HG03442 (cell line): ENCODE measurements at regions not wholly inside any gene's neighbourhood (a gene's known extent, or its start where the extent isn't known, plus 50 kb on each side); places are given as distances from the start of the nearest gene placed in this dataset.

Experiments
- ATAC-seq: cut with Tn5 transposase; IDR thresholded peaks from one replicate; pipeline ENCODE4 v1.9.1; 2021; ENCODE audit warnings: mild to moderate bottlenecking, moderate library complexity; ENCODE audit not compliant: unreplicated experiment

DNA sequence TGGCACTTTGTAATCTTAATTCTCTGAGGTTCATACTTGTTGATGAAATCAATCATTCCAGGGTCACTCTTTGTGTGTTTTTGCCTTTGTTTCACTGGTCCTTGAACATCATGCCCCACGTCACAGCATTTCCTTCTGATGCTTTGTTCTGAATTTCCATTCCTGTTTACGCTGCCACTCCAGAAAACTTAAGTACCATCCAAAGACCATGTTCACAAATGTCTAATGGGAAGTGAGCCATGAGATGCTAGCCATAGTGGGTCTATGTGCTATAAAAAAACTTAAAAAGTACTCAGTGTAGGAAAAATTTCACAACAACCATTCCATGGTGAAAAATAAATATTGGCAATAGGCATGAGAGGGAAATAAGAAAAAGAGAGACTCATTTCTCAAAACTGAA, 232.0 kb downstream of the IBTK start:
- no peak for ATAC-seq

GRCh38 chr6:82015043-82015442, 232.5 kb downstream of the IBTK start:
- no peak for ATAC-seq

- ATAC-seq: no peak
These were observed 233.7 kb downstream of the IBTK start for GRCh38 chr6:82013561-82014530.

GRCh38 chr6:82006027-82006738, 241.4 kb downstream of the IBTK start:
- peak; percentile 85 for ATAC-seq

DNA sequence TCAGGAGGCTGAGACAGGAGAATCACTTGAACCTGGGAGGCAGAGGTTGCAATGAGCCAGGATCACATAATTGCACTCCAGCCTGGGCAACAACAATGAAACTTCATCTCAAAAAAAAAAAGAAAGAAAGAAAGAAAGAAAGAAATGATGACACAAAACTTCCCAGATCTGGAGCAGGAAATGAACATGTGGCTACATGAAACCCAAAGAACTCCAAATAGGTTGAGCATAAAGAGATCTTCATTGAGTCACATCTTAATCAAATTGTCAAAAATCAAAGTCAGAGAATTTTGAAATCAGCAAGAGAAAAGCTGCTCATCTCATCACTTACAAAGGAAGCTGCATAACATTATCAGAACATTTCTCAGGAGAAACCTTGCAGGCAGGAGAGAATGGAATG, 247.0 kb downstream of the IBTK start:
- ATAC-seq: no peak

- ATAC-seq: no peak
These were observed 247.3 kb upstream of the TENT5A start for GRCh38 chr6:81999826-82000225.

GRCh38 chr6:81999270-81999669, 246.8 kb upstream of the TENT5A start:
- no peak for ATAC-seq

DNA sequence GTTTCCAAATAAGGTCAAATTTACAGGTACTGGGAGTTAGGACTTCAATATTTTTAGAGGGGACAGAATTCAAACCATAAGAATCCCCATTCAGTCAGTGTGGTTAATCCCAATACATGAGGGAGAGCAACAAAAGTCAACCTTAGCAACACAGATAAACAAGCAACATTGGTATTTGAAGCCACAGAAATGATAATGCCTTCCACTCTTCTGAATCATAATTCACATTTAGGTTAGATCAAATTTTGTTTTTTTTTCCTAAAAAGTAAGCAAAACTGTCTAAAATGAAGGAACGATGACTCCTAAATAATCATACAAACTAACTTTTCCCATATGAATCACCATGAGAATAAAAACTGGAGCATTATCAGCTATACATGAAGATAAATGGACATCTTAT, 246.0 kb upstream of the TENT5A start:
- ATAC-seq: no peak

DNA sequence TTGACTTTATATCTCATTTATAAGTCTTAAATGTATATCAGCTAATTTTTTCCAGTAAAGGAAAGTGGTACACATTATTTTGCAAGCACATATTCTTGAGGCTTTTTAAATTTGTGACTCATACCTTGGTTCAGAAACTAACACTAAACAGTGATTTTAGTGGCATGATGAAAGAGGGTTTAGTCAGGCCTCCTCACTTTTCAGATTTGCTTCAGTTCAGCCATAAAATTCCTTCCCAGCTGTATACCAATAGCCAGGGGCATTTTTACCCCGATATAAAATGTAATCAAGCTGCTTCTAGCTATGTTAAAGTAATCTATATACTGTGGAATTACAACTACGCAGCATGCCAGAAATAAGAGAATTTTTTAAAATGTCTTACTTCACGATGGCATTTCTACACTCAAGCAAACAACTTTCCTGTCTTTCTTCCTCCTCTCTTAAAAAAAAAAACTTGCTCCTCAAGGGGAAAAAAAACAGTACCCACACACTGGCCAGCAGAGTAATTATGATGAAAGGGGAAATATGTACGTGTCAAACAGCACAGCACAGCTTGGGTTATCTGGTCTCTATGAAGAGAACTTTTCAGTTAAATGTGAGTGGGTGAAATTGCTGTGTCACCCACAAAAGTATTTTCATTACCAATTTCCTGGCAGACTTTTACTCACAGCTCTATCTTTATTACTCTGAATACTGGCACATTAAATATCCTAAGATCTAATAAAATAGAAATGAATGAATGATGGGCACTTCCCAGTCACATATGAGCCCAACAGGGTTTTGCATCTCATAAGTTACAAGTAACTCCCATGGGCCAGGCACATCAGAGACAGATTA, 244.8 kb upstream of the TENT5A start:
- ATAC-seq: peak; percentile 81

GRCh38 chr6:81996414-81996813, 243.9 kb upstream of the TENT5A start:
- ATAC-seq: peak; percentile 74

- ATAC-seq: no peak
These were observed 243.2 kb upstream of the TENT5A start for GRCh38 chr6:81995548-81996289.

DNA sequence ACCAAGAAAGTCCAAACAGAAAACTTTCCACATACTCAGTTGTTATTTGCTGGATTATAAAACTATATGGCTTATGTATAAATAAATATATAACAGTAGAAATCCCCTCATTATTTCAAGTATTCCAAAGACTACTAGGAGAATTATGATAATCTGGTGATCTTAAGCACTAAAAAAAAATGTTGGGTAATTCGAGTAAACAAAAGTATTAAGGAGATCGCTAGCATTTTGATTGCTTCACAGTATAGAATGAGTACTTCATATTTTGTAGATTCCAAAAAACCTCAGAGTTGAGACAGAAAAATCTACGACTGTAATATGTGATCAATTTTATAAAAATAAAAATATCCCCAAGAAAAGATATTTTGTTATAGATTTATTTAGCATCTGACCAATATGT, 236.4 kb upstream of the TENT5A start:
- no peak for ATAC-seq

- ATAC-seq: no peak
These were observed 236.0 kb upstream of the TENT5A start for GRCh38 chr6:81988446-81988845.

DNA sequence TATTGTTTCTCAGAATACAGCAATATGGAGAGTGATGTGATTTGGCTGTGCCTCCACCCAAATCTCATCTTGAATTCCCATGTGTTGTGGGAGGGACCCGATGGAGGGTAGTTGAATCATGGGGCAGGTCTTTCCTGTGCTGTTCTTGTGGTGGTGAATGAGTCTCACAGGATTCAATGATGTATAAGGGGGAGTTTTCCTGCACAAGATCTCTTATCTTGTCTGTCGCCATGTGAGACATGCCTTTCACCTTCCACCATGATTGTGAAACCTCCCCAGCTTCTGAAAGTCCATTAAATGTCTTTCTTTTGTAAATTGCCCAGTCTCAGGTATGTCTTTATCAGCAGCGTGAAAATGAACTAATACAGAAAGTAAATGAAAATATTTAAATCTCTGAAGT, 234.8 kb upstream of the TENT5A start:
- no peak for ATAC-seq

- no peak for ATAC-seq
These were observed 232.7 kb upstream of the TENT5A start for GRCh38 chr6:81985191-81985590.

DNA sequence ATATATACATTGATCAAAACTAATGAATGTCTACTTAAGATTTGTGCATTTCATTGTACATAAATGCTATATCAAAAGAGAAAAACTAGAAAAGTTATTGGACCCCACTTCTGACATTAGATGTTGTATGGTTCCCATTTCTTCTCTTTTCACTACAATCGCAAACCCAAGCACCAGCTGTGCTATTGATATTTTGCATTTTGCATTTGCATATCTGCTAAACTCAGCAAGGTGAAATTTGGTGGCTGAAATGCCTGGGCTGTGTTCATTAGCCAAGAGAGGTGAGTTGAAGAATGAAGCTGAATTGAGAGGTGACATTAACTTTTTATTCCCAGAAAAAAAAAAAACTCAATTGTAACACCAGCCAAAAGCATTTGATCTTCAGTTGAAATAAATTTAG, 232.1 kb upstream of the TENT5A start:
- no peak for ATAC-seq

GRCh38 chr6:81981812-81982211, 229.3 kb upstream of the TENT5A start:
- peak; percentile 40 for ATAC-seq

DNA sequence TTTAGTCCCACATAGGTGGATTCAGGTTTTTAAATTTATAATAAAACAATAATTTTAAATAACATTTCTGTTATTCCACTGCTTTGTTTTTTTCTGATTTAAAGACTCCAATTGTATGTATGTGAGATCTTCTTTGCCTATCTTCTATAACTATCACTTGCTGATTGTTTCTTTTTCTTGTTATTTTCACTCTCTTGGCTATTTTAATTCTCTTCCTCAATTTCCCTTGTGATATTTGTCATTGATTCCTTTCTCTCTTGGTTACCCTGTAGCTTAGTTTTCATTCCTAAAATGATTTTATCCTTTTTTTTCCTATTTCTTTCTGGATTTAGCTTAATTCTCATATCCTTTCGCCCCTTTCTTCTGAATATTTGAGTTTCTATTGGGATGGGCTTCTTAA, 227.3 kb upstream of the TENT5A start:
- ATAC-seq: no peak

DNA sequence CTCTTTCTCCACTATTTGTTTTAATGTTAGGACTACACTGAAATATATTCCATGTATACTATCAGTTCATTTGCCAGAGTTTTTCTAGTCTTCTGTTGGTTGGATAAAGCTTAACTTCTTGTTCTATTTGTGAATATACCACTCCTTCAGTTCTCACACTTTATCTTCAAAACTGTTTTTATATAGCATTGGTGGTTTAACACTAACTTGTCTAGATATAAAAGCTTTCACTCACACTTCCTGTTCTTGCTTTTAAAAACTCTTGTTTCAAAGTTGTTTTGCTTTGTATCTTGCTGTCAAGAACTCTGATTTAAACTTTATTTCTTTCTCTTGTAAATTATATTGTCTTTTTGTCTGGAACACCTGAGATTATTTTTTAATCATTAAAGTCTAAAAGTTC, 226.8 kb upstream of the TENT5A start:
- no peak for ATAC-seq

- no peak for ATAC-seq
These were observed 225.7 kb upstream of the TENT5A start for GRCh38 chr6:81978230-81978629.

DNA sequence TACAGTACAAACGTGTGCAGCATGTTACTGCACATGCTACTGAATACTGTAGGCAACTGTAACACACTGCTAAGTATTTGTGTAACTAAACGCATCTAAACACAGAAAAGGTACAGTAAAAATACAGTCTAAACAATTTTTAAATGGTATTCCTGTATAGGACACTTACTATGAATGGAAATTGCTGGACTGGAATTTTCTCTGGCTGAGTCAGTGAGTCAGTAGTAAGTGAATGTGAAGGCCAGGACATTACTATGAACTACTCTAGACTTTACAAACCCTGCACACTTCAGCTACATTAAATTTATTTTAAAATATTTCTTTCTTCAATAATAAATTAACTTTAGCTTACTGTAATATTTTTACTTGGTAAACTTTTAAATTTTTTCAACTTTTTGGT, 225.0 kb upstream of the TENT5A start:
- ATAC-seq: no peak
